ENCODE measurements at regions not wholly inside any gene's neighbourhood (a gene's known extent, or its start where the extent isn't known, plus 50 kb on each side); places are given as distances from the start of the nearest gene placed in this dataset.
"Not testable (repeated sequence)": the region's sequence is repeated elsewhere in the genome, so short reads cannot be mapped to it uniquely, and the experiment has no call there.

DNA sequence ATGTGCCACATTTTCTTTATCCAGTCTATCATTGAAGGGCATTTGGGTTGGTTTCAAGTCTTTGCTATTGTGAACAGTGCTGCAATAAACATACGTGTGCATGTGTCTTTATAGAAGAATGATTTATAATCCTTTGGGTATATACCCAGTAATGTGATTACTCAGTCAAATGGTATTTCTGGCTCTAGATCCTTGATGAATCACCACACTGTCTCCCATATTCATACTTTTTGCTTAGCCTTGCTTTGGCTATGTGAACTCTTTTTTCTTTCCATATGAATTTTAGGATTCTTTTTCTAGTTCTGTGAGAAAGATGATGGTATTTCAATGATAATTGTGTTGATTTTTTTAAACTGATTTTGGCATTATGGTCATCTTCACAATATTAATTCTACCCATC, 530.1 kb downstream of the SLC6A15 start:
- TF ChIP-seq POLR2A, POLR2AphosphoS5, EP300 (IDR thresholded peaks at IDR 0.05): not testable (repeated sequence)
- TF ChIP-seq, protein P1, sequence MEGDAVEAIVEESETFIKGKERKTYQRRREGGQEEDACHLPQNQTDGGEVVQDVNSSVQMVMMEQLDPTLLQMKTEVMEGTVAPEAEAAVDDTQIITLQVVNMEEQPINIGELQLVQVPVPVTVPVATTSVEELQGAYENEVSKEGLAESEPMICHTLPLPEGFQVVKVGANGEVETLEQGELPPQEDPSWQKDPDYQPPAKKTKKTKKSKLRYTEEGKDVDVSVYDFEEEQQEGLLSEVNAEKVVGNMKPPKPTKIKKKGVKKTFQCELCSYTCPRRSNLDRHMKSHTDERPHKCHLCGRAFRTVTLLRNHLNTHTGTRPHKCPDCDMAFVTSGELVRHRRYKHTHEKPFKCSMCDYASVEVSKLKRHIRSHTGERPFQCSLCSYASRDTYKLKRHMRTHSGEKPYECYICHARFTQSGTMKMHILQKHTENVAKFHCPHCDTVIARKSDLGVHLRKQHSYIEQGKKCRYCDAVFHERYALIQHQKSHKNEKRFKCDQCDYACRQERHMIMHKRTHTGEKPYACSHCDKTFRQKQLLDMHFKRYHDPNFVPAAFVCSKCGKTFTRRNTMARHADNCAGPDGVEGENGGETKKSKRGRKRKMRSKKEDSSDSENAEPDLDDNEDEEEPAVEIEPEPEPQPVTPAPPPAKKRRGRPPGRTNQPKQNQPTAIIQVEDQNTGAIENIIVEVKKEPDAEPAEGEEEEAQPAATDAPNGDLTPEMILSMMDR (IDR thresholded peaks at IDR 0.05), result not testable (repeated sequence)
